GM18517 (cell line): ENCODE measurements at regions not wholly inside any gene's neighbourhood (a gene's known extent, or its start where the extent isn't known, plus 50 kb on each side); places are given as distances from the start of the nearest gene placed in this dataset.
A peak's percentile ranks its signal among the peaks of the same experiment; 100 is the strongest.
"Not testable (repeated sequence)": the region's sequence is repeated elsewhere in the genome, so short reads cannot be mapped to it uniquely, and the experiment has no call there.

Experiments
- ATAC-seq: cut with Tn5 transposase; IDR thresholded peaks from one replicate; pipeline ENCODE4 v1.9.1; 2021; ENCODE audit warnings: mild to moderate bottlenecking, moderate library complexity; ENCODE audit not compliant: unreplicated experiment

GRCh38 chrX:35392232-35392631, 405.9 kb upstream of the MAGEB16 start:
- no peak for ATAC-seq

GRCh38 chrX:35406386-35406785, 391.8 kb upstream of the MAGEB16 start:
- ATAC-seq: no peak

GRCh38 chrX:35416782-35417181, 381.4 kb upstream of the MAGEB16 start:
- ATAC-seq: no peak

- ATAC-seq: no peak
Observed at GRCh38 chrX:35432056-35432455, 366.1 kb upstream of the MAGEB16 start.

GRCh38 chrX:35439034-35439660, 359.0 kb upstream of the MAGEB16 start:
- ATAC-seq: no peak

- no peak for ATAC-seq
Observed at GRCh38 chrX:35439692-35440091, 358.4 kb upstream of the MAGEB16 start.

- no peak for ATAC-seq
Observed at GRCh38 chrX:35442421-35442820, 355.7 kb upstream of the MAGEB16 start.

- peak; percentile 62 for ATAC-seq
Observed at GRCh38 chrX:35443091-35443582, 355.0 kb upstream of the MAGEB16 start.

- no peak for ATAC-seq
Observed at GRCh38 chrX:35444671-35445355, 353.3 kb upstream of the MAGEB16 start.

GRCh38 chrX:35445912-35446311, 352.2 kb upstream of the MAGEB16 start:
- no peak for ATAC-seq

- ATAC-seq: no peak
Observed at GRCh38 chrX:35456891-35457290, 341.3 kb upstream of the MAGEB16 start.

GRCh38 chrX:35458142-35458541, 340.0 kb upstream of the MAGEB16 start:
- no peak for ATAC-seq

- ATAC-seq: no peak
Observed at GRCh38 chrX:35461164-35461563, 337.0 kb upstream of the MAGEB16 start.

GRCh38 chrX:35496671-35497070, 301.5 kb upstream of the MAGEB16 start:
- ATAC-seq: not testable (repeated sequence)

GRCh38 chrX:35497453-35497852, 300.7 kb upstream of the MAGEB16 start:
- ATAC-seq: not testable (repeated sequence)

- no peak for ATAC-seq
Observed at GRCh38 chrX:35499071-35499862, 298.9 kb upstream of the MAGEB16 start.

GRCh38 chrX:35507701-35508100, 290.4 kb upstream of the MAGEB16 start:
- no peak for ATAC-seq

- ATAC-seq: not testable (repeated sequence)
Observed at GRCh38 chrX:35548003-35548402, 250.1 kb upstream of the MAGEB16 start.

GRCh38 chrX:35557916-35558315, 240.2 kb upstream of the MAGEB16 start:
- no peak for ATAC-seq

- ATAC-seq: no peak
Observed at GRCh38 chrX:35561985-35562384, 236.2 kb upstream of the MAGEB16 start.

- ATAC-seq: no peak
Observed at GRCh38 chrX:35562395-35562794, 235.7 kb upstream of the MAGEB16 start.

- ATAC-seq: no peak
Observed at GRCh38 chrX:35590210-35590609, 207.9 kb upstream of the MAGEB16 start.
